Upper lobe of left lung (tissue), 6 donors: ENCODE measurements at regions not wholly inside any gene's neighbourhood (a gene's known extent, or its start where the extent isn't known, plus 50 kb on each side); places are given as distances from the start of the nearest gene placed in this dataset.

ENCODE experiments used
- ATAC-seq, 2 donors: fragments of 200-7000 bp; cut with Tn5 transposase; one replicate each; pipeline ENCODE4 v1.9.1; 2022; ENCODE audit warnings: mild to moderate bottlenecking in 2 of 2, moderate library complexity in 2 of 2; ENCODE audit not compliant: low FRiP score in 2 of 2
- DNase-seq, 2 donors: peaks; one replicate each; pipeline ENCODE4 v3.0.0-alpha.2; 2019 to 2020
- H3K27ac ChIP-seq, 4 donors: fragments of 200-600 bp; sonication (generic); one replicate each; pipeline ENCODE4 v1.5.1; 2016 to 2019
- H3K27me3 ChIP-seq, 4 donors: fragments of 200-600 bp; sonication (generic); one replicate each; pipeline ENCODE4 v1.5.1; 2017 to 2019
- H3K36me3 ChIP-seq, 4 donors: fragments of 200-600 bp; sonication (generic); one replicate each; pipeline ENCODE4 v1.5.1; 2016 to 2019
- H3K4me1 ChIP-seq, 4 donors: fragments of 200-600 bp; sonication (generic); one replicate each; pipeline ENCODE4 v1.5.1; 2018 to 2019
- H3K4me3 ChIP-seq, 4 donors: fragments of 200-600 bp; sonication (generic); one replicate each; pipeline ENCODE4 v1.5.1; 2017 to 2019; ENCODE audit warnings: mild to moderate bottlenecking in 2 of 4, moderate library complexity in 1 of 4
- H3K9me3 ChIP-seq, 4 donors: fragments of 200-600 bp; sonication (generic); one replicate each; pipeline ENCODE4 v1.5.1; 2018 to 2019
- CTCF ChIP-seq, 6 experiments: fragments of 450-650 bp in 4 of 6; fragments of 200-600 bp in 2 of 6; sonication (generic) in 2 of 6; IDR thresholded peaks; one replicate each; pipeline ENCODE4 v1.5.1; 2016 to 2019; ENCODE audit warnings: antibody characterized with exemption in 6 of 6
- EP300 ChIP-seq, 4 donors: sonication (generic); formaldehyde crosslinking; IDR thresholded peaks; one replicate each; pipeline ENCODE4 v1.5.1; 2017; ENCODE audit warnings: antibody characterized with exemption in 4 of 4, control low read depth in 2 of 4
- POLR2A ChIP-seq, 4 donors: fragments of 450-650 bp; IDR thresholded peaks; one replicate each; pipeline ENCODE4 v1.5.1; 2016 to 2017; ENCODE audit warnings: antibody characterized with exemption in 4 of 4, mild to moderate bottlenecking in 2 of 4
- POLR2AphosphoS5 ChIP-seq, 2 donors: sonication (generic); formaldehyde crosslinking; IDR thresholded peaks; one replicate each; pipeline ENCODE4 v1.5.1; 2017; ENCODE audit warnings: antibody characterized with exemption in 2 of 2
- WGBS, 2 donors: methylation state at CpG; one replicate each; pipeline ENCODE4 v1.1.5; 2017 to 2018; 5-methylcytosine and 5-hydroxymethylcytosine counted together
- donor health status: DM: no; HTN: no; CAD: no; lungs with moderate emphysema.
- donor health status: DM: no; HTN: yes; CAD: no; lungs with severe emphysema.

- no peaks in the 10 kb centered on the region for H3K36me3 ChIP-seq
- H3K27ac ChIP-seq: no peak overlapping the region
- no peaks in the 10 kb centered on the region for H3K27me3 ChIP-seq
- DNase-seq (no peak), ATAC-seq (no peak)
- H3K4me1 ChIP-seq: no peaks in the 10 kb centered on the region
- no peak overlapping the region for H3K4me3 ChIP-seq
- WGBS, 2 donors: 68 to 83% methylated on average over 4 of the region's 4 CpGs
- TF ChIP-seq POLR2AphosphoS5 (IDR thresholded peaks at IDR 0.05): no peak
- no peak for TF ChIP-seq EP300 (IDR thresholded peaks at IDR 0.05)
- no peak for TF ChIP-seq POLR2A (IDR thresholded peaks at IDR 0.05)
- TF ChIP-seq CTCF (IDR thresholded peaks at IDR 0.05): no peak
- H3K9me3 ChIP-seq: no peaks in the 10 kb centered on the region
Measured at GRCh38 chr2:58950795-58951462, 709.8 kb upstream of the FANCL start.

- Histone ChIP-seq H3K27me3 (no peaks in the 10 kb centered on the region), H3K4me1 (no peaks in the 10 kb centered on the region), H3K9me3 (peaks cover 0 to 5% (median 0%) of the 10 kb centered on the region in 4 donors), H3K4me3 (no peak overlapping the region), H3K36me3 (no peaks in the 10 kb centered on the region), H3K27ac (no peak overlapping the region)
- TF ChIP-seq EP300 (IDR thresholded peaks at IDR 0.05) (no peak), POLR2AphosphoS5 (IDR thresholded peaks at IDR 0.05) (no peak), POLR2A (IDR thresholded peaks at IDR 0.05) (no peak), CTCF (IDR thresholded peaks at IDR 0.05) (no peak)
- DNase-seq (no peak), ATAC-seq (no peak)
Measured at GRCh38 chr2:58939388-58939787, 698.3 kb upstream of the FANCL start.

GRCh38 chr2:58938988-58939387 lies 697.9 kb upstream of the FANCL start:
- ATAC-seq (no peak), DNase-seq (no peak)
- Histone ChIP-seq H3K4me3 (no peak overlapping the region), H3K27me3 (no peaks in the 10 kb centered on the region), H3K9me3 (peaks cover 0 to 5% (median 0%) of the 10 kb centered on the region in 4 donors), H3K27ac (no peak overlapping the region), H3K36me3 (no peaks in the 10 kb centered on the region), H3K4me1 (no peaks in the 10 kb centered on the region)
- WGBS, 2 donors: 89 to 93% methylated on average over 1 of the region's 1 CpG
- TF ChIP-seq POLR2A (IDR thresholded peaks at IDR 0.05) (no peak), EP300 (IDR thresholded peaks at IDR 0.05) (no peak), CTCF (IDR thresholded peaks at IDR 0.05) (no peak), POLR2AphosphoS5 (IDR thresholded peaks at IDR 0.05) (no peak)

- WGBS, 2 donors: 89 to 92% methylated on average over 3 of the region's 3 CpGs
- Histone ChIP-seq H3K27me3 (no peaks in the 10 kb centered on the region), H3K36me3 (no peaks in the 10 kb centered on the region), H3K27ac (no peak overlapping the region), H3K4me1 (no peaks in the 10 kb centered on the region), H3K9me3 (no peaks in the 10 kb centered on the region), H3K4me3 (no peak overlapping the region)
- no peak for TF ChIP-seq EP300 (IDR thresholded peaks at IDR 0.05)
- TF ChIP-seq POLR2AphosphoS5 (IDR thresholded peaks at IDR 0.05): no peak
- no peak for TF ChIP-seq POLR2A (IDR thresholded peaks at IDR 0.05)
- no peak for TF ChIP-seq CTCF (IDR thresholded peaks at IDR 0.05)
- ATAC-seq (no peak), DNase-seq (no peak)
Measured at GRCh38 chr2:58932801-58933200, 691.7 kb upstream of the FANCL start.

GRCh38 chr2:58930537-58930936 lies 689.4 kb upstream of the FANCL start:
- H3K36me3 ChIP-seq: no peaks in the 10 kb centered on the region
- DNase-seq (no peak), ATAC-seq (no peak)
- H3K27me3 ChIP-seq: no peaks in the 10 kb centered on the region
- H3K9me3 ChIP-seq: no peaks in the 10 kb centered on the region
- WGBS, 2 donors: 84 to 92% methylated on average over 4 to 5 of the region's 5 CpGs
- H3K4me1 ChIP-seq: no peaks in the 10 kb centered on the region
- H3K4me3 ChIP-seq: no peak overlapping the region
- H3K27ac ChIP-seq: no peak overlapping the region
- no peak for TF ChIP-seq EP300 (IDR thresholded peaks at IDR 0.05)
- no peak for TF ChIP-seq POLR2A (IDR thresholded peaks at IDR 0.05)
- TF ChIP-seq POLR2AphosphoS5 (IDR thresholded peaks at IDR 0.05): no peak
- no peak for TF ChIP-seq CTCF (IDR thresholded peaks at IDR 0.05)
